HepG2 (cell line): ENCODE measurements at regions not wholly inside any gene's neighbourhood (a gene's known extent, or its start where the extent isn't known, plus 50 kb on each side); places are given as distances from the start of the nearest gene placed in this dataset.

Experiments used
- ATAC-seq: fragments of 200-7000 bp; cut with Tn5 transposase; 3 replicates; pipeline ENCODE4 v1.9.1; 2020; ENCODE audit warnings: mild to moderate bottlenecking, moderate library complexity
- BruUV-seq: library from RNA; stranded (reverse); fragments of 400-500 nt; replicated peaks from 2 replicates; lab custom pipeline; 2021; lab: Mats Ljungman, UMichigan
- CTCF ChIA-PET: fragments of 300-600 bp; formaldehyde crosslinking; extraction: SDS; loops from one replicate; lab custom pipeline; 2021; ENCODE audit warnings: low total read pairs, inconsistent platforms, low intra/inter-chr PET ratio; lab: Yijun Ruan, JAX
- POLR2A ChIA-PET: fragments of 350-600 bp; sonication (Branson Sonifier 250); formaldehyde crosslinking; loops from one replicate; lab custom pipeline; 2020; ENCODE audit warnings: antibody characterized with exemption, inconsistent platforms; lab: Yijun Ruan, JAX
- DNase-seq: peaks from one replicate; pipeline ENCODE4 v3.0.0-alpha.2; 2015; ENCODE audit warnings: low spot score
- FAIRE-seq: peaks from 3 replicates; lab custom pipeline; 2011; peaks lifted over from hg19 to GRCh38; lab: Jason Lieb, UNC
- H2AFZ ChIP-seq: one replicate; pipeline ENCODE4 v1.6.1; 2011; ENCODE audit warnings: low read length, inconsistent platforms
- H3K27ac ChIP-seq: fragments of 300-600 bp; 3 replicates; pipeline ENCODE4 v1.8.0; 2011; ENCODE audit warnings: mixed run types, mild to moderate bottlenecking, mixed read lengths, low read length, inconsistent platforms; ENCODE audit not compliant: insufficient read depth; ENCODE audit errors: extremely low read length
- H3K27me3 ChIP-seq, 2 experiments: fragments of 200-600 bp in 1 of 2; 2 replicates in 1 of 2; 3 replicates in 1 of 2; pipeline versions ENCODE4 v1.6.0 to v1.8.0; 2011; ENCODE audit warnings: low read length in 2 of 2, mild to moderate bottlenecking in 2 of 2, moderate library complexity in 2 of 2, inconsistent platforms in 1 of 2; ENCODE audit not compliant: insufficient read depth in 2 of 2, control insufficient read depth in 1 of 2
- H3K36me3 ChIP-seq, 2 experiments: fragments of 200-600 bp in 1 of 2; replicated peaks in 1 of 2; 2 replicates in 1 of 2; 3 replicates in 1 of 2; pipeline versions ENCODE4 v1.5.1 to v1.8.0; 2011; ENCODE audit warnings: low read length in 2 of 2, inconsistent platforms in 1 of 2; ENCODE audit not compliant: insufficient read depth in 2 of 2, control insufficient read depth in 1 of 2
- H3K4me1 ChIP-seq: 2 replicates; pipeline ENCODE4 v1.5.1; 2012; ENCODE audit warnings: low read length, inconsistent platforms; ENCODE audit not compliant: insufficient read depth
- H3K4me2 ChIP-seq: 2 replicates; pipeline ENCODE4 v1.6.0; 2011; ENCODE audit warnings: low read depth, low read length, inconsistent platforms
- H3K4me3 ChIP-seq, 3 experiments: fragments of 200-600 bp in 1 of 3; sonication (generic), shearing (Covaris generic) in 1 of 3; replicated peaks in 1 of 3; 2 replicates each; pipeline ENCODE4 v1.5.1; 2011 to 2016; ENCODE audit warnings: low read length in 3 of 3, inconsistent platforms in 2 of 3, low read depth in 2 of 3, mild to moderate bottlenecking in 2 of 3, control low read depth in 1 of 3, mixed read lengths in 1 of 3; ENCODE audit not compliant: insufficient read depth in 1 of 3
- H3K79me2 ChIP-seq: one replicate; pipeline ENCODE4 v1.6.1; 2011; ENCODE audit warnings: low read length, inconsistent platforms; ENCODE audit not compliant: insufficient read depth
- H3K9ac ChIP-seq: 2 replicates; pipeline ENCODE4 v1.6.0; 2011; ENCODE audit warnings: mild to moderate bottlenecking, low read depth, low read length, inconsistent platforms; ENCODE audit not compliant: insufficient read depth
- H3K9me3 ChIP-seq: 2 replicates; pipeline ENCODE4 v1.5.1; 2012; ENCODE audit warnings: mild to moderate bottlenecking, low read length
- H4K20me1 ChIP-seq: 2 replicates; pipeline ENCODE4 v1.6.0; 2011; ENCODE audit warnings: inconsistent platforms, mild to moderate bottlenecking, low read length, moderate library complexity; ENCODE audit not compliant: insufficient read depth
- BORCS8-MEF2B ChIP-seq: sonication (generic); formaldehyde crosslinking; IDR thresholded peaks from 2 replicates; pipeline ENCODE4 v1.8.0; 2022; ENCODE audit warnings: mild to moderate bottlenecking, missing genetic modification reagents
- GFI1 ChIP-seq: sonication (generic); formaldehyde crosslinking; IDR thresholded peaks from 2 replicates; pipeline ENCODE4 v1.5.0; 2020; ENCODE audit warnings: missing genetic modification reagents, mild to moderate bottlenecking, borderline replicate concordance
- NFE2 ChIP-seq: sonication (generic); formaldehyde crosslinking; IDR thresholded peaks from 2 replicates; pipeline ENCODE4 v1.4.0; 2020; ENCODE audit warnings: missing genetic modification reagents
- REXO4 ChIP-seq: sonication (generic); formaldehyde crosslinking; IDR thresholded peaks from 2 replicates; pipeline ENCODE4 v1.8.0; 2022; ENCODE audit warnings: missing genetic modification reagents, mild to moderate bottlenecking, borderline replicate concordance
- ZBTB25 ChIP-seq: IDR thresholded peaks from 2 replicates; pipeline ENCODE4 v1.6.1; 2018; ENCODE audit warnings: missing genetic modification reagents
- ZFP82 ChIP-seq: sonication (generic); formaldehyde crosslinking; IDR thresholded peaks from 2 replicates; pipeline ENCODE4 v1.5.1; 2020; ENCODE audit warnings: mild to moderate bottlenecking, missing genetic modification reagents, borderline replicate concordance
- ZNF225 ChIP-seq: sonication (generic); formaldehyde crosslinking; IDR thresholded peaks from 2 replicates; pipeline ENCODE4 v1.4.0; 2020; ENCODE audit warnings: mild to moderate bottlenecking, missing genetic modification reagents
- ZNF496 ChIP-seq: sonication (generic); formaldehyde crosslinking; IDR thresholded peaks from 2 replicates; pipeline ENCODE4 v1.8.1; 2023; ENCODE audit warnings: mild to moderate bottlenecking, moderate library complexity, missing genetic modification reagents; ENCODE audit not compliant: insufficient replicate concordance
- ZNF629 ChIP-seq: sonication (generic); formaldehyde crosslinking; conservative IDR thresholded peaks from 2 replicates; pipeline ENCODE4 v1.5.0; 2020; ENCODE audit warnings: missing genetic modification reagents
- WGBS: methylation state at CpG from one replicate; pipeline ENCODE4 v1.1.6; 2017; ENCODE audit warnings: low lambda C conversion rate; 5-methylcytosine and 5-hydroxymethylcytosine counted together
- in situ Hi-C: cut with HindIII; loops from 2 replicates; pipeline ENCODE4 v1.10.0; 2017; ENCODE audit warnings: low pct_unique_long_range_greater_than_20kb; ENCODE audit not compliant: extremely low pct_ligation_motif_present
- intact Hi-C: fragments of 100-400 bp; cut with micrococcal nuclease; formaldehyde crosslinking; loops from one replicate; pipeline ENCODE4 v1.10.0; 2022; ENCODE audit not compliant: unreplicated experiment
- TF ChIP-seq, protein P1 (sequence below): sonication (generic); formaldehyde crosslinking; IDR thresholded peaks from 2 replicates; pipeline ENCODE4 v1.8.0; 2022; ENCODE audit warnings: missing genetic modification reagents, mild to moderate bottlenecking, borderline replicate concordance
- TF ChIP-seq, protein P2 (sequence below): sonication (generic); formaldehyde crosslinking; IDR thresholded peaks from 2 replicates; pipeline ENCODE4 v1.5.0; 2020; ENCODE audit warnings: mild to moderate bottlenecking, missing genetic modification reagents, borderline replicate concordance

DNA sequence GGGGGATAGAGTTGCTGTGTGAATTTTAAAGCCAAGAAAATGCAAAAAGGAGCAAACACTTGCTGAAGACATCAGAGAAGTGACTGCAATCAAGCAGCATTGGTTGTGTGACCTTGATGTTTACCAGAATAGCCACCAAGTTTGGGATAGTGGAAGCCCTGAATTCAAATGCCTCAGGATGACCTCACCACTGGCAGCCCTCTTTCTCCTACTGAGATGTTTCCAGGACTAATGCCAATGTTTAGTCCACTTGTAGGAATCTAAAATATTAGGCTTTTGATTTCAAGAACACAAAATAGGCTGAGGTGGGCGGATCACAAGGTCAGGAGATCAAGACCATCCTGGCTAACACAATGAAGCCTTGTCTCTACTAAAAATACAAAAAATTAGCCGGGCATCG is 112.2 kb upstream of the NUDT12 start:
- H3K79me2 ChIP-seq: no peaks in the 10 kb centered on the region
- 7% methylated on average over 3 of the region's 3 CpGs for WGBS
- FAIRE-seq: no peak
- H3K9ac ChIP-seq: no peak overlapping the region
- no peak overlapping the region for H3K4me3 ChIP-seq
- intact Hi-C loops (no loop called here), in situ Hi-C loops (no loop called here)
- H3K36me3 ChIP-seq: no peaks in the 10 kb centered on the region
- ATAC-seq: no peak
- no TSS peak for BruUV-seq
- POLR2A ChIA-PET: no interaction called here
- no peaks in the 10 kb centered on the region for H4K20me1 ChIP-seq
- H3K27ac ChIP-seq: no peak overlapping the region
- H2AFZ ChIP-seq: no peak overlapping the region
- CTCF ChIA-PET: no interaction called here
- no peaks in the 10 kb centered on the region for H3K9me3 ChIP-seq
- no peaks in the 10 kb centered on the region for H3K4me1 ChIP-seq
- H3K4me2 ChIP-seq: no peak overlapping the region
- no peak for TF ChIP-seq ZBTB25 (CRISPR knock-in tag)
- no peak for TF ChIP-seq BORCS8-MEF2B (CRISPR knock-in tag)
- TF ChIP-seq GFI1 (CRISPR knock-in tag): no peak
- DNase-seq: no peak
- H3K27me3 ChIP-seq: no peaks in the 10 kb centered on the region

DNA sequence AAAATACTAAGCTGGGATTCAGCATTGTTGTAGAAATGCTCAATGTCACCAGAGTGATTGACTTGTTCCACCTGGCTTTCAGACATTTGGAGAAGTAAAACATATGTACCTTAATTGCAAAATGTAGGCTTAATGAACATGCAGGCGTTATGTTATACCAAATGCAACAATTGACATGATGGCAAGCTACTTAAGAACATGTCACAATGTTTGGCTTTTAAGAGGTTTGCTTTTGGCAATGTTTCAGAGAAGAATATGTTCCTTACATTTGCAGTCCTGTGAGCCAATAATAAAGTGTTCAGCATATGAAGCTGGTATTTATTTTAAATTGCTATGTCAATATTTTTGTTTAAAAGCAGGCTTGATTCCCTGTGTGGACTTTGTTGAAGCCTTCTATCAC is 111.7 kb upstream of the NUDT12 start:
- 0% methylated on average over 1 of the region's 1 CpG for WGBS
- POLR2A ChIA-PET: no interaction called here
- TF ChIP-seq, protein P1, sequence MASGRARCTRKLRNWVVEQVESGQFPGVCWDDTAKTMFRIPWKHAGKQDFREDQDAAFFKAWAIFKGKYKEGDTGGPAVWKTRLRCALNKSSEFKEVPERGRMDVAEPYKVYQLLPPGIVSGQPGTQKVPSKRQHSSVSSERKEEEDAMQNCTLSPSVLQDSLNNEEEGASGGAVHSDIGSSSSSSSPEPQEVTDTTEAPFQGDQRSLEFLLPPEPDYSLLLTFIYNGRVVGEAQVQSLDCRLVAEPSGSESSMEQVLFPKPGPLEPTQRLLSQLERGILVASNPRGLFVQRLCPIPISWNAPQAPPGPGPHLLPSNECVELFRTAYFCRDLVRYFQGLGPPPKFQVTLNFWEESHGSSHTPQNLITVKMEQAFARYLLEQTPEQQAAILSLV (CRISPR knock-in tag): no peak
- TF ChIP-seq ZFP82 (no peak), NFE2 (CRISPR knock-in tag) (no peak), ZNF629 (CRISPR knock-in tag) (no peak), ZNF496 (CRISPR knock-in tag) (no peak), ZNF225 (CRISPR knock-in tag) (no peak), REXO4 (CRISPR knock-in tag) (no peak)
- TF ChIP-seq, protein P2, sequence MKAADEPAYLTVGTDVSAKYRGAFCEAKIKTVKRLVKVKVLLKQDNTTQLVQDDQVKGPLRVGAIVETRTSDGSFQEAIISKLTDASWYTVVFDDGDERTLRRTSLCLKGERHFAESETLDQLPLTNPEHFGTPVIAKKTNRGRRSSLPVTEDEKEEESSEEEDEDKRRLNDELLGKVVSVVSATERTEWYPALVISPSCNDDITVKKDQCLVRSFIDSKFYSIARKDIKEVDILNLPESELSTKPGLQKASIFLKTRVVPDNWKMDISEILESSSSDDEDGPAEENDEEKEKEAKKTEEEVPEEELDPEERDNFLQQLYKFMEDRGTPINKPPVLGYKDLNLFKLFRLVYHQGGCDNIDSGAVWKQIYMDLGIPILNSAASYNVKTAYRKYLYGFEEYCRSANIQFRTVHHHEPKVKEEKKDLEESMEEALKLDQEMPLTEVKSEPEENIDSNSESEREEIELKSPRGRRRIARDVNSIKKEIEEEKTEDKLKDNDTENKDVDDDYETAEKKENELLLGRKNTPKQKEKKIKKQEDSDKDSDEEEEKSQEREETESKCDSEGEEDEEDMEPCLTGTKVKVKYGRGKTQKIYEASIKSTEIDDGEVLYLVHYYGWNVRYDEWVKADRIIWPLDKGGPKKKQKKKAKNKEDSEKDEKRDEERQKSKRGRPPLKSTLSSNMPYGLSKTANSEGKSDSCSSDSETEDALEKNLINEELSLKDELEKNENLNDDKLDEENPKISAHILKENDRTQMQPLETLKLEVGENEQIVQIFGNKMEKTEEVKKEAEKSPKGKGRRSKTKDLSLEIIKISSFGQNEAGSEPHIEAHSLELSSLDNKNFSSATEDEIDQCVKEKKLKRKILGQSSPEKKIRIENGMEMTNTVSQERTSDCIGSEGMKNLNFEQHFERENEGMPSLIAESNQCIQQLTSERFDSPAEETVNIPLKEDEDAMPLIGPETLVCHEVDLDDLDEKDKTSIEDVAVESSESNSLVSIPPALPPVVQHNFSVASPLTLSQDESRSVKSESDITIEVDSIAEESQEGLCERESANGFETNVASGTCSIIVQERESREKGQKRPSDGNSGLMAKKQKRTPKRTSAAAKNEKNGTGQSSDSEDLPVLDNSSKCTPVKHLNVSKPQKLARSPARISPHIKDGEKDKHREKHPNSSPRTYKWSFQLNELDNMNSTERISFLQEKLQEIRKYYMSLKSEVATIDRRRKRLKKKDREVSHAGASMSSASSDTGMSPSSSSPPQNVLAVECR (CRISPR knock-in tag): no peak

More for the DNA sequence above, 111.7 kb upstream of the NUDT12 start:
- no TSS peak for BruUV-seq
- no peak overlapping the region for H3K9ac ChIP-seq
- no peaks in the 10 kb centered on the region for H3K27me3 ChIP-seq
- H3K27ac ChIP-seq: no peak overlapping the region
- DNase-seq (no peak), FAIRE-seq (no peak), ATAC-seq (no peak)
- H3K36me3 ChIP-seq: no peaks in the 10 kb centered on the region
- H3K9me3 ChIP-seq: no peaks in the 10 kb centered on the region
- H3K4me2 ChIP-seq: no peak overlapping the region
- in situ Hi-C loops: no loop called here
- no peaks in the 10 kb centered on the region for H3K79me2 ChIP-seq
- no peaks in the 10 kb centered on the region for H4K20me1 ChIP-seq
- intact Hi-C loops: no loop called here
- CTCF ChIA-PET: no interaction called here
- no peak overlapping the region for H3K4me3 ChIP-seq
- no peak overlapping the region for H2AFZ ChIP-seq
- no peaks in the 10 kb centered on the region for H3K4me1 ChIP-seq
